Epidermal melanocyte (primary cell): ENCODE measurements at regions not wholly inside any gene's neighbourhood (a gene's known extent, or its start where the extent isn't known, plus 50 kb on each side); places are given as distances from the start of the nearest gene placed in this dataset.

Experiments
- DNase-seq: peaks from one replicate; pipeline ENCODE4 v3.0.0; 2011; ENCODE audit warnings: low spot score; ENCODE audit not compliant: insufficient read length

- DNase-seq, result no peak
Observed at GRCh38 chr14:87121716-87122115, 871.3 kb downstream of the GALC start.

DNA sequence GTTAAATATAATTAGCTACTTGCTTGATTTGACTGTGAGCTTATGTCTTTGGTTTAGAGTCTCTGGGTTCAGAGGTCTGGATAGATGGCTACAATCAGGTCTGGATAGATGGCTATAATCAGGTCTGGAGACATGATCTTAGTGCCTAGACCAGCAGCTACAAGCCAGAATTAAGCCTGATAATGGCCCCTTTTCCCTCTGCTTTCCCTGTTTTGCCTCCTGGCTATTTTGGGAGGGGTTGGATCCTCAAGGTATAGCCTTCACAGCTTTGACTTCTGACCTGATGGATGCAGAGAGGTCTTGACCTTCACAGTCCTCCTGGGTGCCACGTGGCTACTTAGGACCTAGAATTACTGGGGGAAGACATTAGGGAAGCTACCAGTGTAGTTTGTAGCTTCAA is 877.7 kb downstream of the GALC start:
- no peak for DNase-seq

DNA sequence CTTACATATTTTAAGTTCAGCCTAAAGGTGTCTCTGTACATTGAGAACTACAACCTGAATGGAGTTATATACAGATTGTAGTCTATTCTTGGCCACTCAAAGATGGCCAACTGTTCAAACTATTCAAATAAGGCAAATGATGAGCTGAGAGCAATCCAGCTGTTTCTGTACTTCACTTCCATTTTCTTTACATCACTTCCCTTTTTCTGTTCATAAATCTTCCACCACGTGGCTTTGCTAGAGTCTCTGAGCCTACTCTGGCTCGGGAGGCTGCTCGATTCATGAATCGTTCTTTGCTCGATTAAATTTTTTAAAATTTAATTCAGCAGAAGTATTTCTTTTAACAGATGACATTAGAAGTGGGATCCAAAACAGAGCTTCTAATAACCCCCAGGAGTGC is 879.7 kb downstream of the GALC start:
- no peak for DNase-seq

- no peak for DNase-seq
Observed at GRCh38 chr14:87111741-87112140, 881.2 kb downstream of the GALC start.

GRCh38 chr14:87111126-87111525 is 881.9 kb downstream of the GALC start:
- DNase-seq, result no peak

- no peak for DNase-seq
Observed at GRCh38 chr14:87109271-87109670, 883.7 kb downstream of the GALC start.

DNA sequence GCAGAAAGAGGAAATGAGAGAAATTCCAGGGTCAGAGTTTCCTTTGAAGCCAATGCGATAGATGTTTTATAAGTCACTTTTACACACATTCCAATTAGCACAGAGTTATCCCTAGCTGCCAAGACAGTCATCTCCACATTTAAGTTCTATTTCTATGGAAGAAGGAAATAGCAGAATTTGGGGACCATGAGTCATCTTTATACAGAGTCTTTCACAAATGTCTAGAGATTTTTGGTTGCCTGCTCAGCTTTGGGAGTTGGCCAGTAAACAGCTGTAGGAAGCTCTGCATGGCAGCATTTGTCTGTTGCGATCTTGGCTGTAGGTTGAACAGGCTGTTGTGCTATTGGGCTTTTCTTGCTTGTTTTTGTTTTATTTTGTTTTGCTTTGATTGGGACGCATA is 884.3 kb downstream of the GALC start:
- DNase-seq, result no peak

GRCh38 chr14:87102811-87103378 is 890.1 kb downstream of the GALC start:
- no peak for DNase-seq

GRCh38 chr14:87097015-87097414 is 896.0 kb downstream of the GALC start:
- DNase-seq, result no peak

DNA sequence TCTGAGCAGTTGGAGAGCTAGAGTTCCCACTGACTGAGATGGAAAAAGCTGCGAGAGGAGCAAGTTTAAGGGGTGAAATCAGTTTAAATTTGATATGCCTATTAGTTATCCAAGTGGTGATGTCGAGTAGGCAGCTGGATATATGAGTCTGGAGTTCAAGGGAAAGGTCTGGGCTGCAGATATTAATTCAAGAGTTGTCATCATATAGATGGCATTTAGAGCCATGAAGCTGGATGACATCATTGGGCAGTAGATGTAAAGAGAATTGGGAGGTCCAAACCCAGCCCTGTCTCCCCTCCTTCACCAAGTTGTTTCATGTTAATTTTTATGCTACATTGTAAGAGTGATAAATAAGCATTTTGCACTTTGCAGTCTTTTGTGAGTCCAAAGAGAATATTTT is 898.1 kb downstream of the GALC start:
- DNase-seq, result no peak

DNA sequence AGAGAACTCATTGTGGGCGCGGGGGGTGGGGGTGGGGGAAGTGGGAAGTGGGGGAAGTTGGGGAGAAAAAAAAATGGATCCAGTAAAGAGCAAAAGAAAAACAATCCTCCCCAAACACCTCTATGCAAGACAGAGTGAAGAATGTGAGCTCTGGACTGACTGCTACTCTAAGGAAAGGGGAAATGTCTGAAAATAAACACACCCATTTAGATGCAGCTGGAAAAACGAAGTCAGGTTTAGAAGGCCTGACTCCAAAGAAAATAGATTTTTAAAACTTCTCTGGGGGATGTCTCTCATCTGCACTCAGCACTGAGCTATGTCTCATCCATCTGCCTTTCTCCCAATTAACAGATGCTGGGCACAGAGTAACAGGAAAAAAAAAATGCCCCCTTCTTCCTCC is 904.4 kb downstream of the GALC start:
- DNase-seq, result no peak

DNA sequence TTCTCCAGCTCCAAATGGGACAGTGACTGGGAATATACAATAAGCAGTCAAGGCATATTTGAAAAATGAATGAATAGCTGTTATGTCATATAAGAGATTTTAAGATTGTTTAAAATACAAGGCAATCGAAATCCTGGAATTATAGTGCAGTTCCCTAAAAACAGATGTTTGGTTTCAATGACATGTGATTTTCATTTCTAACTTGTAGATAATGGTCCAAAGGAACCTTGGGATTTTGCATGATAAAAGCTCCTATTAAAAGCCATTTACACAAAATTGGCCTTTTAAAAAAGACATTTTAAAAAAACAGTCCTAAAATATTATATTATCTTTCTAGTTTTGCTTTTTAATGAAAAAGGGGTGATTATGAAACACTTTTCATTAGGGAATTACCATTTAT is 905.1 kb downstream of the GALC start:
- DNase-seq, result no peak

DNA sequence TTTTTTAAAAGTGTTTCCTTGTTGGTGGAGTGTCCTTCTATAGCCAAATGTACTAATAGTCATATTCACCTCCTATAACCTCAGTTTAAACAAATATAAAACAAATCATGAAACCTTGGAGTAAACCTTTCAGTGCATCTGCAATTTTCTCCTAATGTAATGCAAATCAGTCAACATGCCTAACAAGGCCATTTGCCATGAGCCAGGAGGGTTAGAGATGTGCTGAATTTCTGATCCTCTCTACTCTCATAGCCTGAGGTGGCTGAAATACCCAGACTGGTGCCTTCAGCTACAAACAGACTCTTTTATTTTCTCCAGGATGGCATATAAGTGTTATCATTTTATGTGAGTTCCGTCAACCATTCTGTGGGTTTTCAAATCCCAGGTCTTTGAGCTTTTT is 908.1 kb downstream of the GALC start:
- DNase-seq, result no peak

DNA sequence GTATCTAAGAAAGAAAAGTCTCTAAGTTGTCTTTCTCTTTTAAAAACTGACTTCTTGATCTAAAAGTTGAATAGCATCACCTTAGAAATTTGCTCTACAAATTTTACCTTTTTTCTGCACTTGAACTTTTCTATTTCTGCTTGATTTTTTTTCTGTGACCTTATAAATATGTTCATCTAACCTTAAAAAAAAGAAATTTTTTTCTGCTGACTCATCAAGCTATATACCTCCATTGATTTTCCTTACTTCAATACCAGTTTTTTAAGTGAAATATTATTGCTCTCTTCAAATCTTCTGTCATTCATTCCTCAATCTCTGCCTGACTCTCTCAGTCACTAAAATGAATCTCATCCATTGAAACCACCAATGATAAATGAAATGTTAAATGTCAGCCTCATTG is 910.1 kb downstream of the GALC start:
- no peak for DNase-seq

GRCh38 chr14:87081004-87081403 is 912.0 kb downstream of the GALC start:
- no peak for DNase-seq

DNA sequence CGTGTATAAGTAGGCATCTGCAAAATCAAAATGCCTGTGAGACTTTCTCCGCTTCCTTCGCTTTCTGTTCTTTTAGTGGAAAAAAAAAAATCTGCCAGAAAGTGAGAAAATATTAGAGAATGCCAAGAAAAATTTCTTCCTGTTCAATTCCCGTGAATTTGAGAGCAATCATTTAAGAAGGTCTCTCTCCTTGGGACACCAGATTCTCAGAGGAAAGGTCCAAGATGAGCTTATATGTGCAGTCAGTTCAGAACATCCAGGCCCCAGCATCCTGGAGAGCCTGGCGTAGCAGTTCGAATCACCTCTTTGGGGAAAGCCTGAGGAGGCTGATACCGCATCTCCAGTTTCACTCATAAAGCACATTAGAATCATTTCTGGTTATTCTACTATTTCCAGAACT is 912.8 kb downstream of the GALC start:
- DNase-seq, result no peak

DNA sequence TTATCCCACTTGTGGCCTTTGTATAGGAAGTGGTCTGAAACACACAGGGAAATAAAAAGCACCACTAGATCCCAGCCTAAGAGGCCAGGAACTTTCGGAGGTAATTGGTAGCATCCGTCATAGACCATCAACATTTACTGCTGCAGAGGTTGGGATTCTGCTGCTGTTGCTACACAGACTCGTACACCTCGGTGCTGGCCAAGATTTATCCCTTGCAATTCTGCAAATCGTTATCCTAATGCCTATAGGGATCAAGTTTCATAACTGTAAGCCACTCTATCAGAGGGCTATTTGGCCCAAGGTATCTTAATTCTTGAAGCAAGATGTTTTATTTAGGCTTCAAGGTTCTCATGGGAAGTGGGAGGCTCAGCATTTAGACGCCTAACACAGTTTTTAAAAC is 913.6 kb downstream of the GALC start:
- no peak for DNase-seq

GRCh38 chr14:87076922-87077321 is 916.1 kb downstream of the GALC start:
- DNase-seq, result no peak

- DNase-seq, result no peak
Observed at GRCh38 chr14:87076146-87076545, 916.8 kb downstream of the GALC start.

GRCh38 chr14:87073880-87074570 is 919.0 kb downstream of the GALC start:
- no peak for DNase-seq

DNA sequence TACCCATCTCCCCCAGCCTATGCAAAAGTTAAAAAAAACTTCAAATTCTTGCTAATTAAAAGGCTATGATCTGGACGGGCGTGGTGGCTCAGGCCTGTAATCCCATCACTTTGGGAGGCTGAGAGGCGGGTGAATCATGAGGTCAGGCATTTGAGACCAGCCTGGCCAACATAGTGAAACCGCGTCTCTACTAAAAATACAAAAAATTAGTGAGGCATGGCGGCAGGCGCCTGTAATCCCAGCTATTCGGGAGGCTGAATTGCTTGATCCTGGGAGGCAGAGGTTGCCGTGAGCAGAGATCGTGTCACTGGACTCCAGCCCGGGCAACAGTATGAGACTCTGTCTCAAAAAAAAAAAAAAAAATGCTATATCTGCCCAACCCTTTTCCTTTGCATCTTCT is 925.4 kb downstream of the GALC start:
- DNase-seq, result no peak

DNA sequence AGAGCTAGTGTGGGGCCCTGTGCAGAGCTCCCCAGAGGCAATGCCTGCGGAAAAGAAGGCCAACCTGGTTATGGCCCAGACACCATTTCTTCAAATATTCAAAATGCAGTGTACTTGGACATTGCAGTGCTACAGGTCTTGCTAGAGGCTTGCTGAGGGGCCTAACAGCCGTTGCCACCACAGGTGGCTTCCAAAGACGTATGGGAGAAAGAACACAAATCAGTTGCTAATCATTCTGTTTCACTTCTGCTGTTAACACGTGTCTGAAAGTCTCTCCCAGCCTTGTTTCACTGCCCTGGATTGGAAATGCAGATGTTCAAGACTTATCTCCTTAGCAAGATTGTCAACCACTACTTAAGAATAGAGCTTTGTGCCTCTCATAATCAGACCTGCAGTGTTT is 925.9 kb downstream of the GALC start:
- DNase-seq, result no peak

DNA sequence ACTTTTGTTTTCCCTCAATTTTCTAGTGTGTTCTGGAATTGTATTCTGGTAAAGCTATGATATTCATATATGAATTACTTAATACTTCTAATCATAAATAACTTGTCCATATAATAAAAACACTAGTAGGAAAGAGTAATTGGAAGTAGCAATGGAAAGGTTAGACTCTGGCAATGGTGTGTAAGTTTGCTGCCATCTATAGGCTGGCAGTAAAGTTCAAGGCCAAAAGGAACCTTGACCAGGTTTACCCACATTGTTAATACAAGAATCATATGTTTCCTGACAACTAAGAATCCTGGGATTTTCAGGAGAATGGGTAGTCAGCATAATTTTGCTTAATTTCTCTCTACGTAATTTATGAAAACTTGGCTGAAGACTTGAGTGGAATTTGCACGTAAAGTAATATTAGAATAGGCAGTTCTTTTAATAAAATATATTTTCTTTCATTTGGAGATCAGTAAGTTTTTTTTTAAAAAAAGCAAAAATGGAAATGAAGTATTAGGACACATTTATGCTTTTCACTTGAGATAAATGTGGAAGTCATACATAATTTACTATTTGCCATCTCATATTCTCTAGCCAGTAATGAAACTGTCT is 926.7 kb downstream of the GALC start:
- no peak for DNase-seq
